OCI-LY3 (cell line): ENCODE measurements at regions not wholly inside any gene's neighbourhood (a gene's known extent, or its start where the extent isn't known, plus 50 kb on each side); places are given as distances from the start of the nearest gene placed in this dataset.

Source experiments
- EZH2phosphoT487 ChIP-seq: fragments of 200-600 bp; shearing (Covaris generic); IDR thresholded peaks from 2 replicates; pipeline ENCODE4 v1.6.1; 2018; ENCODE audit warnings: antibody characterized with exemption, mixed run types, low read depth
- TF ChIP-seq, protein P1 (sequence below): fragments of 200-600, 300-600 bp; sonication (generic); IDR thresholded peaks from 2 replicates; pipeline ENCODE4 v1.5.1; 2014; ENCODE audit warnings: antibody characterized with exemption, low read length, low read depth

GRCh38 chr6:137731960-137732616 lies 135.0 kb upstream of the TNFAIP3 start:
- TF ChIP-seq, protein P1, sequence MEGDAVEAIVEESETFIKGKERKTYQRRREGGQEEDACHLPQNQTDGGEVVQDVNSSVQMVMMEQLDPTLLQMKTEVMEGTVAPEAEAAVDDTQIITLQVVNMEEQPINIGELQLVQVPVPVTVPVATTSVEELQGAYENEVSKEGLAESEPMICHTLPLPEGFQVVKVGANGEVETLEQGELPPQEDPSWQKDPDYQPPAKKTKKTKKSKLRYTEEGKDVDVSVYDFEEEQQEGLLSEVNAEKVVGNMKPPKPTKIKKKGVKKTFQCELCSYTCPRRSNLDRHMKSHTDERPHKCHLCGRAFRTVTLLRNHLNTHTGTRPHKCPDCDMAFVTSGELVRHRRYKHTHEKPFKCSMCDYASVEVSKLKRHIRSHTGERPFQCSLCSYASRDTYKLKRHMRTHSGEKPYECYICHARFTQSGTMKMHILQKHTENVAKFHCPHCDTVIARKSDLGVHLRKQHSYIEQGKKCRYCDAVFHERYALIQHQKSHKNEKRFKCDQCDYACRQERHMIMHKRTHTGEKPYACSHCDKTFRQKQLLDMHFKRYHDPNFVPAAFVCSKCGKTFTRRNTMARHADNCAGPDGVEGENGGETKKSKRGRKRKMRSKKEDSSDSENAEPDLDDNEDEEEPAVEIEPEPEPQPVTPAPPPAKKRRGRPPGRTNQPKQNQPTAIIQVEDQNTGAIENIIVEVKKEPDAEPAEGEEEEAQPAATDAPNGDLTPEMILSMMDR: no peak
- TF ChIP-seq EZH2phosphoT487: no peak
